Thoracic aorta (tissue), 2 donors: ENCODE measurements at regions not wholly inside any gene's neighbourhood (a gene's known extent, or its start where the extent isn't known, plus 50 kb on each side); places are given as distances from the start of the nearest gene placed in this dataset.

Source experiments
- ATAC-seq: fragments of 150-250 bp; one replicate; pipeline ENCODE4 v1.8.0; 2017; ENCODE audit warnings: low read depth; ENCODE audit not compliant: insufficient number of reproducible peaks, low FRiP score
- DNase-seq: peaks from one replicate; pipeline ENCODE4 v3.0.0-alpha.2; 2020; ENCODE audit warnings: low spot score
- H3K27ac ChIP-seq, 2 donors: fragments of 200-600 bp; sonication (generic); 1 replicate in 1 of 2; 2 replicates in 1 of 2; pipeline ENCODE4 v1.5.1; 2016; ENCODE audit warnings: mild to moderate bottlenecking in 2 of 2, moderate library complexity in 2 of 2
- H3K27me3 ChIP-seq: fragments of 200-600 bp; sonication (generic); replicated peaks from 2 replicates; pipeline ENCODE4 v1.6.0; 2016; ENCODE audit warnings: mild to moderate bottlenecking; ENCODE audit not compliant: insufficient read depth
- H3K36me3 ChIP-seq: fragments of 200-600 bp; sonication (generic); one replicate; pipeline ENCODE4 v1.5.1; 2016
- H3K4me1 ChIP-seq, 2 donors: fragments of 200-600 bp; sonication (generic); 1 replicate in 1 of 2; 2 replicates in 1 of 2; pipeline versions ENCODE4 v1.5.1 to v1.6.0; 2016; ENCODE audit warnings: low read depth in 2 of 2, mild to moderate bottlenecking in 1 of 2; ENCODE audit not compliant: control insufficient read depth in 1 of 2
- H3K4me3 ChIP-seq: fragments of 200-600 bp; sonication (generic); 2 replicates; pipeline ENCODE4 v1.5.1; 2016; ENCODE audit warnings: mild to moderate bottlenecking
- H3K9me3 ChIP-seq: fragments of 200-600 bp; sonication (generic); 2 replicates; pipeline ENCODE4 v1.5.1; 2016
- CTCF ChIP-seq: fragments of 200-600 bp; sonication (generic); IDR thresholded peaks from one replicate; pipeline ENCODE4 v1.5.1; 2019; ENCODE audit warnings: antibody characterized with exemption

- ATAC-seq: no peak
- H3K4me1 ChIP-seq: no peaks in the 10 kb centered on the region
- DNase-seq: no peak
- no peak for TF ChIP-seq CTCF
- no peak overlapping the region for H3K27ac ChIP-seq
- no peaks in the 10 kb centered on the region for H3K27me3 ChIP-seq
- H3K9me3 ChIP-seq: no peaks in the 10 kb centered on the region
- no peak overlapping the region for H3K4me3 ChIP-seq
- no peaks in the 10 kb centered on the region for H3K36me3 ChIP-seq
Measured at GRCh38 chr9:107870927-107871680, 381.5 kb upstream of the KLF4 start.

GRCh38 chr9:107870221-107870620 lies 380.7 kb upstream of the KLF4 start:
- DNase-seq (no peak), ATAC-seq (no peak)
- Histone ChIP-seq H3K4me1 (no peaks in the 10 kb centered on the region), H3K4me3 (no peak overlapping the region), H3K27ac (no peak overlapping the region), H3K27me3 (no peaks in the 10 kb centered on the region), H3K36me3 (no peaks in the 10 kb centered on the region), H3K9me3 (no peaks in the 10 kb centered on the region)
- TF ChIP-seq CTCF: no peak

GRCh38 chr9:107869111-107869510 lies 379.5 kb upstream of the KLF4 start:
- no peak for TF ChIP-seq CTCF
- no peak overlapping the region for H3K27ac ChIP-seq
- no peaks in the 10 kb centered on the region for H3K36me3 ChIP-seq
- H3K27me3 ChIP-seq: no peaks in the 10 kb centered on the region
- ATAC-seq: no peak
- H3K4me1 ChIP-seq: no peaks in the 10 kb centered on the region
- no peak overlapping the region for H3K4me3 ChIP-seq
- DNase-seq: no peak
- H3K9me3 ChIP-seq: no peaks in the 10 kb centered on the region

- Histone ChIP-seq H3K4me3 (no peak overlapping the region), H3K9me3 (no peaks in the 10 kb centered on the region), H3K27ac (no peak overlapping the region), H3K27me3 (no peaks in the 10 kb centered on the region), H3K36me3 (no peaks in the 10 kb centered on the region), H3K4me1 (no peaks in the 10 kb centered on the region)
- no peak for DNase-seq
- ATAC-seq: no peak
- no peak for TF ChIP-seq CTCF
Measured at GRCh38 chr9:107868186-107868585, 378.6 kb upstream of the KLF4 start.

GRCh38 chr9:107867738-107868137 lies 378.2 kb upstream of the KLF4 start:
- H3K27me3 ChIP-seq: no peaks in the 10 kb centered on the region
- DNase-seq: no peak
- no peaks in the 10 kb centered on the region for H3K36me3 ChIP-seq
- no peak for ATAC-seq
- H3K27ac ChIP-seq: no peak overlapping the region
- H3K4me1 ChIP-seq: no peaks in the 10 kb centered on the region
- H3K4me3 ChIP-seq: no peak overlapping the region
- no peaks in the 10 kb centered on the region for H3K9me3 ChIP-seq
- TF ChIP-seq CTCF: no peak
